ENCODE measurements at regions not wholly inside any gene's neighbourhood (a gene's known extent, or its start where the extent isn't known, plus 50 kb on each side); places are given as distances from the start of the nearest gene placed in this dataset.

GRCh38 chr9:106310782-106311181 lies 552.2 kb upstream of the ZNF462 start:
- no peak overlapping the region for H3K4me3 ChIP-seq
- H3K9me2 ChIP-seq (replicated peaks; ENCODE audit: insufficient read depth), result no peaks in the 10 kb centered on the region
- no peak for DNase-seq (ENCODE audit: low spot score)
- no peaks in the 10 kb centered on the region for H3K9me3 ChIP-seq (ENCODE audit: low read depth)
- H3K36me3 ChIP-seq (replicated peaks; ENCODE audit: insufficient read depth, low read depth), result no peaks in the 10 kb centered on the region
- no peaks in the 10 kb centered on the region for H4K20me1 ChIP-seq (ENCODE audit: insufficient read depth, poor library complexity, severe bottlenecking)
- no peaks in the 10 kb centered on the region for H3K4me1 ChIP-seq (ENCODE audit: insufficient read depth)
- no peak overlapping the region for H2AFZ ChIP-seq
- no peaks in the 10 kb centered on the region for H3K79me2 ChIP-seq
- H3K27me3 ChIP-seq, result no peaks in the 10 kb centered on the region
- no peak overlapping the region for H3K4me2 ChIP-seq
- whole genome bisulfite sequencing (ENCODE audit: low lambda C conversion rate, missing lambda C conversion rate), result 79% methylated on average over 1 of the region's 1 CpG
- no peak overlapping the region for H3K27ac ChIP-seq
- TF ChIP-seq CTCF (IDR thresholded peaks at IDR 0.05; ENCODE audit: poor library complexity) (no peak), EZH2 (IDR thresholded peaks at IDR 0.05; ENCODE audit: borderline replicate concordance) (no peak), EZH2phosphoT487 (IDR thresholded peaks at IDR 0.05; ENCODE audit: low read depth, severe bottlenecking, unreplicated experiment) (no peak)

- DNase-seq (ENCODE audit: low spot score), result no peak
- Histone ChIP-seq H3K4me1 (ENCODE audit: insufficient read depth) (no peaks in the 10 kb centered on the region), H3K36me3 (replicated peaks; ENCODE audit: insufficient read depth, low read depth) (no peaks in the 10 kb centered on the region), H3K9me3 (ENCODE audit: low read depth) (no peaks in the 10 kb centered on the region), H2AFZ (no peak overlapping the region), H3K27ac (no peak overlapping the region), H4K20me1 (ENCODE audit: insufficient read depth, poor library complexity, severe bottlenecking) (no peaks in the 10 kb centered on the region), H3K4me2 (no peak overlapping the region), H3K27me3 (no peaks in the 10 kb centered on the region), H3K9me2 (replicated peaks; ENCODE audit: insufficient read depth) (no peaks in the 10 kb centered on the region), H3K79me2 (no peaks in the 10 kb centered on the region), H3K4me3 (no peak overlapping the region)
- 87% methylated on average over 1 of the region's 1 CpG for WGBS (ENCODE audit: low lambda C conversion rate, missing lambda C conversion rate)
- TF ChIP-seq EZH2 (IDR thresholded peaks at IDR 0.05; ENCODE audit: borderline replicate concordance) (no peak), CTCF (IDR thresholded peaks at IDR 0.05; ENCODE audit: poor library complexity) (no peak), EZH2phosphoT487 (IDR thresholded peaks at IDR 0.05; ENCODE audit: low read depth, severe bottlenecking, unreplicated experiment) (no peak)
These were observed 550.1 kb upstream of the ZNF462 start for GRCh38 chr9:106312906-106313305.

GRCh38 chr9:106314476-106314875 lies 548.5 kb upstream of the ZNF462 start:
- 92% methylated on average over 1 of the region's 1 CpG for WGBS (ENCODE audit: low lambda C conversion rate, missing lambda C conversion rate)
- TF ChIP-seq EZH2 (IDR thresholded peaks at IDR 0.05; ENCODE audit: borderline replicate concordance) (no peak), EZH2phosphoT487 (IDR thresholded peaks at IDR 0.05; ENCODE audit: low read depth, severe bottlenecking, unreplicated experiment) (no peak), CTCF (IDR thresholded peaks at IDR 0.05; ENCODE audit: poor library complexity) (no peak)
- no peak overlapping the region for H3K4me3 ChIP-seq
- H3K79me2 ChIP-seq, result no peaks in the 10 kb centered on the region
- H3K27ac ChIP-seq, result no peak overlapping the region
- no peaks in the 10 kb centered on the region for H3K9me2 ChIP-seq (replicated peaks; ENCODE audit: insufficient read depth)
- H2AFZ ChIP-seq, result no peak overlapping the region
- no peaks in the 10 kb centered on the region for H3K9me3 ChIP-seq (ENCODE audit: low read depth)
- no peak overlapping the region for H3K4me2 ChIP-seq
- no peaks in the 10 kb centered on the region for H3K36me3 ChIP-seq (replicated peaks; ENCODE audit: insufficient read depth, low read depth)
- no peak for DNase-seq (ENCODE audit: low spot score)
- no peaks in the 10 kb centered on the region for H3K4me1 ChIP-seq (ENCODE audit: insufficient read depth)
- no peaks in the 10 kb centered on the region for H4K20me1 ChIP-seq (ENCODE audit: insufficient read depth, poor library complexity, severe bottlenecking)
- no peaks in the 10 kb centered on the region for H3K27me3 ChIP-seq

Data from hepatocyte (in vitro differentiated cells).